SK-N-SH (cell line): ENCODE measurements at regions not wholly inside any gene's neighbourhood (a gene's known extent, or its start where the extent isn't known, plus 50 kb on each side); places are given as distances from the start of the nearest gene placed in this dataset.

Experiments
- GABPA ChIP-seq: IDR thresholded peaks from 2 replicates; pipeline ENCODE4 v1.4.0; 2012; ENCODE audit warnings: low read depth, mild to moderate bottlenecking
- RAD21 ChIP-seq: IDR thresholded peaks from 2 replicates; pipeline ENCODE4 v1.6.1; 2012; ENCODE audit warnings: mild to moderate bottlenecking, low read length
- RFX5 ChIP-seq: IDR thresholded peaks from 2 replicates; pipeline ENCODE4 v1.6.1; 2012; ENCODE audit warnings: mild to moderate bottlenecking, improper control_type of control experiment, low read length

GRCh38 chr7:19056305-19056704 is 61.1 kb downstream of the TWIST1 start:
- TF ChIP-seq RAD21 (0 out of 2 replicates have a peak, but pooled peaks have one; percentile 1), GABPA (no peak), RFX5 (no peak)
